MM.1S (cell line): ENCODE measurements at regions not wholly inside any gene's neighbourhood (a gene's known extent, or its start where the extent isn't known, plus 50 kb on each side); places are given as distances from the start of the nearest gene placed in this dataset.

Experiments used
- DNase-seq: peaks from one replicate; pipeline ENCODE4 v3.0.0-alpha.2; 2015
- H2AFZ ChIP-seq: fragments of 300-600 bp; sonication (generic); 2 replicates; pipeline ENCODE4 v1.6.0; 2016; ENCODE audit warnings: antibody characterized with exemption, low read length
- H3F3A ChIP-seq: fragments of 300-600 bp; sonication (generic); 2 replicates; pipeline ENCODE4 v1.6.1; 2016; ENCODE audit warnings: mild to moderate bottlenecking, antibody characterized with exemption, low read length, moderate library complexity, mixed read lengths; ENCODE audit not compliant: insufficient read depth
- H3K27ac ChIP-seq: fragments of 300-600 bp; sonication (generic); 2 replicates; pipeline ENCODE4 v1.5.1; 2016; ENCODE audit warnings: mild to moderate bottlenecking, low read length
- H3K27me3 ChIP-seq: fragments of 300-600 bp; sonication (generic); replicated peaks from 2 replicates; pipeline ENCODE4 v1.6.0; 2016; ENCODE audit warnings: low read length; ENCODE audit not compliant: insufficient read depth
- H3K36me3 ChIP-seq: fragments of 300-600 bp; sonication (generic); replicated peaks from 2 replicates; pipeline ENCODE4 v1.6.1; 2016; ENCODE audit warnings: mild to moderate bottlenecking, low read length, mixed read lengths; ENCODE audit not compliant: insufficient read depth
- H3K4me1 ChIP-seq: fragments of 300-600 bp; sonication (generic); 2 replicates; pipeline ENCODE4 v1.6.1; 2016; ENCODE audit warnings: low read length, mixed read lengths
- H3K4me2 ChIP-seq: fragments of 300-600 bp; sonication (generic); 2 replicates; pipeline ENCODE4 v1.6.0; 2016; ENCODE audit warnings: low read depth, low read length
- H3K4me3 ChIP-seq: fragments of 300-600 bp; sonication (generic); 2 replicates; pipeline ENCODE4 v1.5.1; 2016; ENCODE audit warnings: low read length, mixed read lengths
- H3K79me2 ChIP-seq: fragments of 300-600 bp; sonication (generic); 2 replicates; pipeline ENCODE4 v1.6.1; 2016; ENCODE audit warnings: mixed run types, low read length, mixed read lengths
- H3K9ac ChIP-seq: fragments of 300-600 bp; sonication (generic); 2 replicates; pipeline ENCODE4 v1.6.1; 2016; ENCODE audit warnings: low read length, mixed read lengths
- H3K9me2 ChIP-seq: fragments of 300-600 bp; sonication (generic); replicated peaks from 2 replicates; pipeline ENCODE4 v1.6.1; 2016; ENCODE audit warnings: mild to moderate bottlenecking, low read length, mixed read lengths; ENCODE audit not compliant: insufficient read depth
- H3K9me3 ChIP-seq: fragments of 300-600 bp; sonication (generic); replicated peaks from 2 replicates; pipeline ENCODE4 v1.6.1; 2016; ENCODE audit warnings: mild to moderate bottlenecking, low read length, mixed read lengths; ENCODE audit not compliant: insufficient read depth
- H4K20me1 ChIP-seq: fragments of 300-600 bp; sonication (generic); 2 replicates; pipeline ENCODE4 v1.6.1; 2016; ENCODE audit warnings: mild to moderate bottlenecking, low read length, moderate library complexity, mixed read lengths; ENCODE audit not compliant: insufficient read depth
- EZH2 ChIP-seq: fragments of 300-600 bp; sonication (generic); optimal IDR thresholded peaks from 2 replicates; pipeline ENCODE3; 2017; ENCODE audit warnings: low read depth, mild to moderate bottlenecking, antibody characterized with exemption, low read length, mixed read lengths
- EZH2phosphoT487 ChIP-seq: fragments of 300-600 bp; sonication (generic); IDR thresholded peaks from 2 replicates; pipeline ENCODE4 v1.6.1; 2018; ENCODE audit warnings: antibody characterized with exemption, low read length
- TF ChIP-seq, protein P1 (sequence below): fragments of 300-600 bp; sonication (generic); IDR thresholded peaks from 2 replicates; pipeline ENCODE4 v1.5.1; 2016; ENCODE audit warnings: antibody characterized with exemption, low read length, mixed read lengths

DNA sequence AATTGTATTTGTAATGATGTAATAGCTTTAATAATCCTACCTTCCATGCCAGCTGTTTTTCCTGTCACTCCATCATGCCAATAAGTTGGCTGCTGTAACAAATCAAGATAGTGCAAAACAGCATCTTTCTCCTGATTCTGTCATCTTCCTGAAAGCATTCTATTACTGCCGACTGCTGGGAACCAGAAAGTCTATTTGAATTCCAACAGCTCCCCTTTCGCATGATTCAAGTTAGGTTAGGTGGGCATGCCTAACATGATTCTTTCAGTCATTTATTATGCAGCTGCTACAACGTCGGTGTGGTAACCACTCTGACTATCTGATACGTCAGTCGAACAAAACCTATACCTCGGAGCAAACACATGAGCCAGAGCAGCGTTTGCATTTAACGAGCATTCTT, 127.9 kb upstream of the DMD start:
- no peak overlapping the region for H3K4me2 ChIP-seq

DNA sequence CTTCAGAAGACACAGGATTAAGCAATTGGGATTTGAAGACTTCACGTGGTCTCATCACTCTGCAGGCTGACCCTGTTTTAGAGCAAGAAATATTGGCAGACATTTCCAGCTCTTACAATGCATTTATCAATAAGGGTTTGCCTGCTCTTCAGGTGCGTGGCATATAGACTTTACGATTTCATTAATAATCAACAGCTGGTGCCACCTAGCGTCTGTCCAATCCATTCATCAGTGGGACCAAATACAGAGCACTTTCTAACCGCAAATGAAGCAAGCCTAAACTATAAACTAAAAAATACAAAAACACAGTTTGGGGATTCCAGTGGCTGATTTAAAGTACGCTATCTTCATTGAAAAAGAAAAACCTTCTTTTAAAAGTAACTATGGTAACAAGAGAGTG, 125.4 kb upstream of the DMD start:
- no peak overlapping the region for H3K9ac ChIP-seq
- H3F3A ChIP-seq: no peaks in the 10 kb centered on the region
- H4K20me1 ChIP-seq: no peaks in the 10 kb centered on the region
- no peaks in the 10 kb centered on the region for H3K4me1 ChIP-seq
- DNase-seq: no peak
- no peak overlapping the region for H3K4me3 ChIP-seq
- H3K9me3 ChIP-seq: no peaks in the 10 kb centered on the region
- no peaks in the 10 kb centered on the region for H3K79me2 ChIP-seq
- TF ChIP-seq EZH2phosphoT487: no peak
- TF ChIP-seq, protein P1, sequence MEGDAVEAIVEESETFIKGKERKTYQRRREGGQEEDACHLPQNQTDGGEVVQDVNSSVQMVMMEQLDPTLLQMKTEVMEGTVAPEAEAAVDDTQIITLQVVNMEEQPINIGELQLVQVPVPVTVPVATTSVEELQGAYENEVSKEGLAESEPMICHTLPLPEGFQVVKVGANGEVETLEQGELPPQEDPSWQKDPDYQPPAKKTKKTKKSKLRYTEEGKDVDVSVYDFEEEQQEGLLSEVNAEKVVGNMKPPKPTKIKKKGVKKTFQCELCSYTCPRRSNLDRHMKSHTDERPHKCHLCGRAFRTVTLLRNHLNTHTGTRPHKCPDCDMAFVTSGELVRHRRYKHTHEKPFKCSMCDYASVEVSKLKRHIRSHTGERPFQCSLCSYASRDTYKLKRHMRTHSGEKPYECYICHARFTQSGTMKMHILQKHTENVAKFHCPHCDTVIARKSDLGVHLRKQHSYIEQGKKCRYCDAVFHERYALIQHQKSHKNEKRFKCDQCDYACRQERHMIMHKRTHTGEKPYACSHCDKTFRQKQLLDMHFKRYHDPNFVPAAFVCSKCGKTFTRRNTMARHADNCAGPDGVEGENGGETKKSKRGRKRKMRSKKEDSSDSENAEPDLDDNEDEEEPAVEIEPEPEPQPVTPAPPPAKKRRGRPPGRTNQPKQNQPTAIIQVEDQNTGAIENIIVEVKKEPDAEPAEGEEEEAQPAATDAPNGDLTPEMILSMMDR: peak; percentile 17
- H3K27ac ChIP-seq: no peak overlapping the region
- no peak overlapping the region for H2AFZ ChIP-seq
- no peaks in the 10 kb centered on the region for H3K27me3 ChIP-seq
- H3K4me2 ChIP-seq: no peak overlapping the region
- no peaks in the 10 kb centered on the region for H3K36me3 ChIP-seq
- no peaks in the 10 kb centered on the region for H3K9me2 ChIP-seq

More for the DNA sequence above, 127.9 kb upstream of the DMD start:
- H3K27me3 ChIP-seq: no peaks in the 10 kb centered on the region
- H3K36me3 ChIP-seq: no peaks in the 10 kb centered on the region
- no peak overlapping the region for H2AFZ ChIP-seq
- H3F3A ChIP-seq: no peaks in the 10 kb centered on the region
- H3K9me2 ChIP-seq: no peaks in the 10 kb centered on the region
- no peaks in the 10 kb centered on the region for H3K9me3 ChIP-seq
- DNase-seq: no peak
- H4K20me1 ChIP-seq: no peaks in the 10 kb centered on the region
- TF ChIP-seq EZH2 (no peak), EZH2phosphoT487 (no peak)
- TF ChIP-seq, protein P1: no peak
- H3K79me2 ChIP-seq: no peaks in the 10 kb centered on the region
- no peak overlapping the region for H3K4me3 ChIP-seq
- H3K27ac ChIP-seq: no peak overlapping the region
- H3K4me1 ChIP-seq: no peaks in the 10 kb centered on the region
- no peak overlapping the region for H3K9ac ChIP-seq

DNA sequence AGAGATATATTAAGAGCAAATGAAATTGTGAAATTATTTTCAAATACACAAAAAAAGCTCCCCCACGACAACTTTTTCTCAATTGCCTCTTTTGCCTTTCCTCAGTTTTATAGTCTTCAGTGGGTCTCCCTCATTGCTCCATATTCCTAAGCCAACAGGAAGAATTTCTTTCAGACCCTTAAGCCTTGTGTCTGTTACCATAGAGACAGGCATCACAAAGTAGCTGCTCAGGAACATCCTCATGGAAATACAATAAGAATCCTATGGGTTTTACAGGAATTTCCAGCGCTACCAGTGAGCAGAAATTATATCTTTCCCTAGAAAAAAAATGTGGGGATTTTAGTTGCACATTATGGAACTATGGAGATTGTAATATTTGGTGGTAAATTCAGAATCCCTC, 121.9 kb upstream of the DMD start:
- H3K79me2 ChIP-seq: no peaks in the 10 kb centered on the region
- no peaks in the 10 kb centered on the region for H3K4me1 ChIP-seq
- H2AFZ ChIP-seq: no peak overlapping the region
- H3K27ac ChIP-seq: no peak overlapping the region
- H3K9me2 ChIP-seq: no peaks in the 10 kb centered on the region
- no peaks in the 10 kb centered on the region for H3F3A ChIP-seq
- DNase-seq: no peak
- no peaks in the 10 kb centered on the region for H3K27me3 ChIP-seq
- no peak overlapping the region for H3K4me2 ChIP-seq
- no peak overlapping the region for H3K4me3 ChIP-seq
- H3K9ac ChIP-seq: no peak overlapping the region
- TF ChIP-seq, protein P1: no peak
- TF ChIP-seq EZH2phosphoT487: no peak
- TF ChIP-seq EZH2: no peak
- H4K20me1 ChIP-seq: no peaks in the 10 kb centered on the region
- no peaks in the 10 kb centered on the region for H3K9me3 ChIP-seq
- no peaks in the 10 kb centered on the region for H3K36me3 ChIP-seq
